ENCODE measurements at regions not wholly inside any gene's neighbourhood (a gene's known extent, or its start where the extent isn't known, plus 50 kb on each side); places are given as distances from the start of the nearest gene placed in this dataset.
"Not testable (repeated sequence)": the region's sequence is repeated elsewhere in the genome, so short reads cannot be mapped to it uniquely, and the experiment has no call there.

DNA sequence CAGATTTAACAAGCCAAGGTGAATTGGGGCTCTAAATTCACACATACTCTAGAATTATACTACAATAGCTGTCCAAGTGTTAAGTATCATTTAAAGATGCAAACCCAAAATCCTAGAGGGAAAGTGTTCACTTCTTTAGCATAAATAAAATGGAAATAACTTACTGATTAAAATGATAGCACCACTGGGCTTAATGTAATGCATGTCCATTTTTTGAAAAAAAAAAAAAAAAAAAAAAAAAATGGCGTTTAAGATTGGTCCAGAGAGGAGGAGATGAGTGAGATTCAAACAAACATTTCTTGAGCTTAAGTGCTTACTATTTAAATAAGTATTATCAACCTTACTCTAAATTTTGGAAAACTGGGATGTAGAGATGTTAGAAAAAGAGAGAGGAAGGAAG is 251.5 kb upstream of the CWC22 start:
- no peak for DNase-seq

DNA sequence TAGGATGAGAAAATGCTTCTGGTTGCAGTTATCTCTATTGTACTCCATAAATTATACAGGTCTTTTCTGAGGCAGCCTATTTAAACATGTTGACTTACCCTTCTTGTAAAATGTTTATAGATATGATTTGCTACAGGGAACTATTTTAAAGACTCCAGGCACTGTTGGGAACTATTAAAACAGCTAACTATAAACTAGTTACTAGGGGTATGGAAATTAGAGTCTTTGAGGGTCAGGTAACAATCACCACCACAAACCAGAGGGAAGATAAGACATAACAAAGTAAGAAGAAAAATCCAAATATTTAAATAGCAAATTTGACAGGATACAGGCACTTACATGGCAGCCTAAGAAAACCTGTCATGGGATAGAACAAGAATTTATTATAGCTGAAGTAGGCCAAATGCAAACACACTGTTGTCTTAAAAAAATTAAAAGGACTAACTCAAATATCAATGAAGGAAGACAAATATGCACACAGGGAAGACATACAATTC is 251.0 kb upstream of the CWC22 start:
- DNase-seq: no peak

DNA sequence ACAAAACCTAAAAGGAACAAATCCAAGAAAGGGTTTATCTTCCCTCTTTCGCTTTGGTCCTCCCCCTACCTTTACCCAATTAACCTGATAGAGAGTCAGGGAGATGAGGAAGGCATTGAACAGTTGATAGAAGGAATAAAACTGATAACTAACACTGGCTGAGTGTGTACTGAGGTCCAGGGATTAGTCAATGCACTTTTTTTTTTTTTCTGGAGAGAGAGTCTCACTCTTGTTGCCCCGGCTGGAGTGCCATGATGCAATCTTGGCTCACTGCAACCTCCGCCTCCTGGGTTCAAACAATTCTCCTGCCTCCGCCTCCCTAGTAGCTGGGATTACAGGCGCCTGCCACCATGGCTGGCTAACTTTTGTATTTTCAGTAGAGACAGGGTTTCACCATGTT is 250.2 kb upstream of the CWC22 start:
- DNase-seq: no peak

DNA sequence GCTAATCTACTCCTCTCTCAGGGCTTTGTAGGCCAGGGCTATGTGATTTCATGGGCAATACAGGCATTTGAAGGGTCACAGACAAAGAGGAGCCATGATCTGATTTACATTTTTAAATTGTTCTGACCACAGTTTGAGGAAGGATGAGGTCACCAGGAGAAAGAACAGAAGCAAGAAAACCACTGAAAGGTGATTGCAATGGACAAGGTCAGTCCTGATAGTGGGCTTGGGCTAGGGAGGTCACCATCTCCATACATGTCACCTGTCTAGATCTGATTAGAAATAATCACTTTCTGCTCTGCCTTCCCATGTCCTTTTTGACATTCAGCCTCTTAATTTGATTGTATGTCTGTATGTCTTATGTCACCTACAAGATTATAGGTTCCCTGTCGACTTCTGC is 248.9 kb upstream of the CWC22 start:
- DNase-seq: no peak

DNA sequence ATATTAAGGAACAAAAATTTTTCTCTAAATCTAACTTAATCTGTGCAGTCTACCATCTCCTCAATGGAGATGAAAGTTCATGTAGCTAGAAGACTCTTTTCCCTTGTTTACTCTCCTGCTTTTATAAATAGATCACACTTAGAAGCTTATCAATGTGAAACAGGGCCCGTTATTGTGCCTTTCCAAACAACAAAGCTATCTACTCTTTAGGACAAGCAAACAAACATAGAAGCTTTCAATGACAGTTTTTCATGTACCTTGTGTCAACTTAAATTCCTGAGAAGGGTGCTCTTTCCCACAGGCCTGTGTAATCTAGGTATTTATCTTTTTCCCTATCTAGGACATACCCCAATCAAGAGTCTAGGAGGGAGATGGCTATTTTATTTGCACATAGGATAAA is 247.8 kb upstream of the CWC22 start:
- no peak for DNase-seq

DNA sequence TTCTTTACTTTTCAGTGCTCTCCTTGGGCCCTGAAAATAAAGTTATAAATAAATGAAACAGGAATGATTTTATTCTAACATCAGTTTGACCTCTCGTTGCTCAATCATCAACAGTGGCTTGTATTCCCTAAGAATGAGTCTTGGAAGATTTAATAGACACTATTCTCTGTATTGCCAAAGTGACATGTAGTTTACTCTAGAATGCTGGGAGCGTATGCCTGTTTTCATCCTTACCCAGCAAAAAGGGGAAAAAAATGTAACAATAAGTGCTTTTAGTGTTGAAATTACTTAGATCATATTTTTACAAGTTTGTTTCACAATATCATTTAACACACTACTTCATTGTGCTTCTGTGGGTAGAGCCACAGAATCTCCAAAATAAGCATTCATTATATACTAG is 240.6 kb upstream of the CWC22 start:
- no peak for DNase-seq

DNA sequence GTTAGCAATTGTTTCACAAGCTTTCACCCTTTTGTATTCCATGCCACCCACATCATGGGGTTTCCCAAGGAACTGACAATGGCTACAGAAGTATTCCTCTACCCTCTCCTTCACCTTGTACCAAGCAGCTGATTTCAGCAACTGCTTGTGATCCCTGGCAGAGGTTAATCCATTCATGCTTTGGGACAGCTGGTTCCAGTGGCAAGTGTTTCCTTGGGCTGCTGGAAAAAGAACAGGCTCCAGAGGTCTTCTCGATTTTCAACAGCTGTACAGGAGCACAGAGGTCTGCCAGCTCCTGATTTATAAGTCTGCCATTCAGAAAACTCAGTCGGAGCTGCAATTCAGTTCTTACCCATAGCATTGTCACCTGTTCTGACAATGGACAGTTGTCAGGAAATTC is 239.2 kb upstream of the CWC22 start:
- DNase-seq: no peak

DNA sequence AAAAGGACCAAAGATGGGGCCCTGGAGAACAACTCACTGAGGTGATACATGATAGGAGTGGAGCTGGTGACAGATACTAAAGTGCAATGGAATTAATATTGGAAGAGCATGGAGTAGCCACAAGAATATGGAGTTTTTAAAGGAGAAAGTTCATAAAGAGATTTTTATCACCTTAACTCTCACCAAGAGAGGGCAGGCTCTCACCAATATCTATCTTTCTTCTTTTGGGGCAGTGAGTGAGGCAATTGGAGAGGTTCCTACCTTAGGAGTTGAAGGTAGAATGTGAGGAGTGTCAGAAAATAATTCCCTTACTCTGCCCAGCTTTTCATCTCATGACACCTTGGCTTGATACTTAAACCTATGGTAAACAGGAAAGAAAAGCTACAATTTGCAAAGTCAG is 233.7 kb upstream of the CWC22 start:
- DNase-seq: no peak

DNA sequence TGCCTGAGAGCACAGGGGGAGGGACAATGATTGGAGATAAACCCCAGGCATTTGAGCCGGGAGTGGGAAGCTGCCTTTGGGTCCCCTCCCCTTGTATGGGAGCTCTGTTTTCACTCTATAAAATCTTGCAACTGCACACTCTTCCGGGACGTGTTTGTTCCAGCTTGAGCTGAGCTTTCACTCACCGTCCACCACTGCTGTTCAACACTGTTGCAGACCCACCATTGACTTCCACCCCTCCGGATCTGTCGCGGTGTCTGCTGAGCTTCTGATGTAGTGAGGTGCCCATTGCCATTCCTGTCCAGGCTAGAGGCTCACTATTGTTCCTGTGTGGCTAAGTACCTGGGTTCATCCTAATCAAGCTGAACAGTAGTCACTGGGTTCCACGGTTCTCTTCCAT is 231.6 kb upstream of the CWC22 start:
- DNase-seq: no peak

DNA sequence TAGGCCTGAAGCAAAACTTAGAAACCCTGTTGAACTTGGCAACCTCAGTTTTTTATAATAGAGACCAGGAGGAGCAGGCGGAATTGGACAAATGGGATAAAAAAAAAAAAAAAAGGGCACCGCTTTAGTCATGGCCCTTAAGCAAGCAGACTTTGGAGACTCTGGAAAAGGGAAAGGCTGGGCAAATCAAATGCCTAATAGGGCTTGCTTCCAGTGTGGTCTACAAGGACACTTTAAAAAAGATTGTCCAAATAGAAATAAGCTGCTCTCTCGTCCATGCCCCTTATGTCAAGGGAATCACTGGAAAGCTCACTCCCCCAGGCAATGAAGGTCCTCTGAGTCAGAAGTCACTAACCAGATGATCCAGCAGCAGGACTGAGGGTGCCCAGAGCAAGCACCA is 229.0 kb upstream of the CWC22 start:
- not testable (repeated sequence) for DNase-seq

DNA sequence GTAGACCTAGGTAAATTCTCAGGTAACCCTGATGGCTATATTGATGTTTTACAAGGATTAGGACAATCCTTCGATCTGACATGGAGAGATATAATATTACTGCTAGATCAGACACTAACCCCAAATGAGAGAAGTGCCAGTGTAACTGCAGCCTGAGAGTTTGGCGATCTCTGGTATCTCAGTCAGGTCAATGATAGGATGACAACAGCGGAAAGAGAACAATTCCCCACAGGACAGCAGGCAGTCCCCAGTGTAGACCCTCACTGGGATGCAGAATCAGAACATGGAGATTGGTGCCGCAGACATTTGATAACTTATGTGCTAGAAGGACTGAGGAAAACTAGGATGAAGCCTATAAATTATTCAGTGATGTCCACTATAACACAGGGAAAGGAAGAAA is 228.4 kb upstream of the CWC22 start:
- DNase-seq: not testable (repeated sequence)

DNA sequence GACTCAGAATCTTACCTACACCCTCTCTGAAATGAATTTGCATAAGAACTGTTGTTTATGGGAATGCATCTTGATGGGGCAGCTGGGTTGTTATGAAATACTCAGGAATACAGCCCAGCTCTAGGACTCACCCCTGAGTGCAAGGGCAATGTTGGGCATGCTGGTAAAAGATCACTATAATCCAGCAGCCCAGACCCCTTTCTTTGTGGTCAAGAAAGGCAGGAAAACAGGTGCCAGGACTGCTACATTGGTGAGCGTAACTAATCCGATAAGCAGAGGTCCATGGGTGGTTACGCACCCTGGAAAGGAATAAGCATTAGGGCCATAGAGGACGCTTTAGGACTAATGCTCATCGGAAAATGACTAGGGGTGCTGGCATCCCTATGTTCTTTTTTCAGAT is 227.9 kb upstream of the CWC22 start:
- DNase-seq: not testable (repeated sequence)

DNA sequence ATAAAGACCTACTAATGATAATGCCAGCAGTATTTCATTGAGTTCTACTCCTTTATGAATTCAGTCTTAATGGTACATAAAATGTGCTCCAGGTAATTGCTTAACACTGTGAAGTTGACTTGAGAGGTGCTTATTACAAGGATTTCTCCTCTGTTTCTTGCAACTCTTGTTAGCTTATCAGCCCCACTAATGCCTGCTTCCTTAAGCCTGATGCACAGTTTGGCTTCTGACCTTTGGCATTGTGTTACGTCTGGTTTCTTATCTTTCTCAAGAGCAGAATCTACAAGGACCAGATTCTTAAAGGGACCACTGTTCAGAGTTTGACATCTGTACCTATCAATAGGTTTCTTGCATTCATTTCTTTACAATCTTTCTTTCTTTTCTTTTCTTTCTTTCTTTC is 223.9 kb upstream of the CWC22 start:
- no peak for DNase-seq

DNA sequence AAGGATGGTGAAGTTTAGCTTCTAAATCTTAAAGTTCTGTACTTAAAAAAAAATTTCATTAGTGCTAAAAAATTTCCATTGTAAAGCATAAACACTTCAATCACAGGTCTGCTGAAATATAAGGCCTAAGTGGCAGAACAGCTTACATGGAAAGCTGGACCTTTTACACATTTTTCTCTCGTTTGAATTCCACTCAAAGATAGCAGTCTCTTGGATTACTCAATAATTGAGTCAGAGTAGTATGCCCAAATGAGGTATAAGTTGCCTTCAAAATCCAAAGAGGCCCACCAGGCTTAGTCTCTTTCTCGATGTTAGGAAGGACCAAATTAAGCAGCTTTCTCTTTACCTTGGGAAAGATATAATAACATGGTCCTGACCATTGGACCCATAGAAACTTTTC is 220.4 kb upstream of the CWC22 start:
- no peak for DNase-seq

DNA sequence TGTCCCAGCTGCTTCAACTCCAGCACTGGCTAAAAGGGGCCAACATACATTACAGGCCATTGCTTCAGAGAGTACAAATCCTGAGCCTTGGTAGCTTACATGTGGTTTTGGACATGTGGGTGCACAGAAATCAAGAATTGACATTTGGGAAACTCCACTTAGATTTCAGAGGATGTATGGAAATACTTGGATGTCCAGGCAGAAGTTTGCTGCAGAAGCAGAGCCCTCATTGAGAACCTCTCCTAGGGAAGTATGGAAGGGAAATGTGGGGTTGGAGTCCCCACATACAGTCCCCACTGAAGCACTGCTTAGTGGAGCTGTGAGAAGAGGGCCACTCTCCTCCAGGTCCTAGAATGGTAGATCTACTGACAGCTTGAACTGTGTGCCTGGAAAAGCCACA is 218.0 kb upstream of the CWC22 start:
- no peak for DNase-seq

DNA sequence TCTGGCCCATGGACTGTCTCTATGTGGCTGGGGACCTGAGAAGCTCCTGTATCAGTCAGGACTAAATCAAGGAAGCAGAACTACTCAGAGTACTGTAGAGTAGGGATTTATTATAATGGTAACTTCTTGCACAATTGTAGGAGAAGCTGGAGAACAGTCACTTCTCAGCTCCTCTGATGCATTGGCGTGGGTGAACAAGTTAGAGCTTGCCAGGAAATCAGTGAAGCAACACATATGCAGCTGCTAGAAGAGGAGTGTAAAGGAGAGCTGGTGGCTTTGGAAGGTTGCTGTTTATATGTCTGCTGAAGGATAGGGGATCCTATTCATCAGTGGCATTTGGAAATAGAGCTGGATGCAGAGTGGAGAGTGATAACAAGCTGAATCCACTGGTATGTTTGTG is 215.5 kb upstream of the CWC22 start:
- DNase-seq: peak; percentile 31

DNA sequence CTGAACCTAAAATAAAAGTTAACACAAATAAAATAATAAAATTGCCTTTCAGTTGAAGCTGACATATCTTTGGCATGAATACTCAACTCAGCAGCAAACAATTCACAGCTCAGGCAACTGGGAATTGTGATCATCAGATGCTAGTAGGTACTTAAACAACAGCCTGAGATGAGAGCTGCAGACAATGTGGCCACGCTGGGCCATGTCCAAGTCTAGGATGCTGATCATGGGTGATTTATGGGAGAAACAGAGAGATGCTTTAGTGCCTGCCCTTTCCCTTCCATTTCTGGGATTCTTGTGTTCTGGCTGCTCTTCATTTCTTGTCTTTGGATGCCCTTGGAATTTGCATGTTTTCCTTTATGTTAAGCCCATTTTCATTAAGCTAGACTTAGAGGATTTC is 212.4 kb upstream of the CWC22 start:
- no peak for DNase-seq

DNA sequence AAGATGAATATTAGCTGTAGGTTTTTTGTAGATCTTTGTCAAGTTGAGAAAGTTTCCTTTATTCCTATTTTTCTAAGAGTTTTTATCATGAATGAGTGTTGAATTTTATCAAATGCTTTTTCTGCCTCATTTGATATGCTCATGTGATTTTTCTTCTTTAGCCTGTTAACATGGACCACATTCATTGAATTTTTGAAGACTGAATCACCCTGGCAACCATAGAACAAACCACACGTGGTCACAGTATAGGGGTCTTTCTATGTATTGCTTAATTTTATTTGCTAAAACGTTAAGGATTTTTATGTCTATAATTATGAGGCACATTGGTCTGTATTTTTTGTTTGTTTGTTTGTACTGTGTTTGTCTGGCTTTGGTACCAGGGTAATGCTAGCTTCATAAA is 201.7 kb upstream of the CWC22 start:
- no peak for DNase-seq

DNA sequence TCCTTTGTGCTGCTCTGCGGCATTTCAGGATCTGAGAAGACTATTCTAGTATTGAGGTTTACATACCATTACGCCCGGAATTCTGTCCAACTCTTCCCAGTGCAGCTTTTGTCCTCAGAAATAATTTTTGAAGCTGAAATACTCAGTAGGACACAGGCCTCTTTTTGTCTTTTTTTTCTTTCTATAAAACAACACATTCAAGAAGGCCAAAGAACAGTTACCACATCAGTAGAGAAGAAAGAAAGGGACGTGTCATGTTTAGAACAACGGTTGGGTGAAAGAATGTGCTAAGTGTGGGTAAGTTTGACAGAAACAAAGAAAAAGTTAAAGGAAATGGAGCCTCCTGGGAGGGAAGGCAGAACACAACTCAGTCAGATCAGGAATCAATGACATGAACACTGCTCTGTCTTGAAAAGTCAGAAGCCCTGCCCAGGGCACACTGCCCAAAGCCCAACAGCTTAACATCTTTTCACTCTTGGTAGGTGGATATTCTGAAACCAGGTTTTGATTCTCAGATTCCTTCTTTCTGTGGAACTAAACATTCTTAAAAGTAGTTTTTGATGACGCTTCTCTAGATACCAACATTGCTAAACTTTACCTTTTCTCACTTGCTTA is 198.6 kb upstream of the CWC22 start:
- DNase-seq: no peak

DNA sequence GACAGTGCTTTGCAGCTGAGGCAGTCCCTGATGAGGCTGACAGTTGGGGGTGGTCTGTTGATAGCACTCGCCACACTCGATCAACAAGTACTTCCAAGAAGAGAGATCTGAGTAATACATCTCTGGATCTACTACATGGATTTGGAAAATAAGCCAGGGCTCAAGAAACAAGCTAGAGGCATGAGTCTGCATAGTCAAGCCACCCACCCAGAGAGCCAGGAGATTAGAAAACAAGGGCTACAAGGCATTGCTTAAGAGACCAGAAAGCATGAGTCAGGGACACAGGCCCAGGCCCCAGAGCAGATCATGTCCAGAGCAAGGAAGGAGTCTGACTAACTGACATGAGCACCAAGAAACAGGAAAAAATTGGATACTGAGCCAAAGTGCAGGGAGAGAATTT is 196.9 kb upstream of the CWC22 start:
- DNase-seq: no peak

DNA sequence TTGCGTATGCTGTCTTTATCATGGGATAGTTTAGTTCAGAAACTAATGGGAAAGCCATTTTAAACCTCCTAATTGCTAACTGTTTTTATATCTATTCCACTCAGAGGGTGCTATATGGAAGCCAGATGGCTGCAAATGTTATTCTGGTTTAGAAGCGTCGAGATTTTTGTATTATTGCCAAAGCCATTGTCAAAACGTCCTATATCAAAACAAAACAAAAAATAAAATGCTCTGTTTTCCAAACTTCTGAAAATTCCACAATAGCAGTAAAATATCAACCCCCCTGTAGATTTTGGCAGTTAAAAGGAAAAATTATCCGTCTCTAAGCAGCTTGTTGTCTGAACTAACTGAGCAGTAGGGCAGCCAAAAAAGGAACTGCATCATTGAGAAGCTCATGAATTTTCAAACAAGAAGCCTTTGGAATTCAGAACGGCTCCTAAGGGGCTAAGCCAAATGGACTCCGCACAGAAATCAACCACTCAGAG is 195.4 kb upstream of the CWC22 start:
- DNase-seq: peak; percentile 55

DNA sequence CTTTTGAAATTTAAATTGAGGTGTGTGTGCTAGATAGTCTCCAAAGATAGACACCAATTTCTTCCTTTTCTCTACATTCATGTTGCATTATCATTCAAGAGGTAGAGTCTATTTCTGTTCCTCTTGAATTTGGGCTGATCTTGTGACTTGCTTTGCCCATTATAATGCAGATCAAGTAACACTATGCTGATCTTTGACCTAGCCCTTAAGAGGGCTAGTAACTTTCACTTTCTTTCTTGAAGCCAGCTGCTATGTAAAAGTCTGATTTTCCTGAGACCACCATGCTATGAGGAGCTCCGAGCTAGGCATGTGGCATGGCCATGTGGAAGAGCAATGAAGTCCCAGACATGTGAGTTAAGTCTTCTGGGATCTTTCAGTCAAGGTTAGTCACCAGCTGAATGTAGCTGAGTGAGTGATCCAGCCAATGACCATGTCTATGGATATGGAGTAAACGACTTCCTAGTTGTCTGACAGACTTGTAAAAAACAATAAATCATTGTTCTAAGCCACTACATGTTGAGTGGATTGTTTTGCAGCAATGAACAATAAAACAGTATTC is 189.4 kb upstream of the CWC22 start:
- no peak for DNase-seq

DNA sequence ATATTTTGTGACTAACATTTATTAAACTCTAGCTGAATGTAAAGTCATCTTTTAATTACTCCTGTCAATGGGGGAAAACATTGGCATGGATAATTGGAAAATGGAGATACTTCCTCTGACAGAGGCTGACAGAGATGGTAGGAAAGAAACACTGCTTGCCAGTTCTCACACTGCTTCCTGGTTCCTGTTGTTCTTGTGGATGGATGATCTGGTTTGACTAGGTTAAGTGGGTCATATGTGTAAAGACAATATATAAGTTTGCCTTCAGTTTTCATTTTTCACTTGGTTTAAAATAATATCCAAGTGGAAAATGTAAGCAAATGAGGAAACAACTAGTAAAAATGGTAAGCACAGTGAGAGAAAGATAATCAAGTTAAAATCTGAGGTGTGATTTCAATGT is 188.8 kb upstream of the CWC22 start:
- no peak for DNase-seq

DNA sequence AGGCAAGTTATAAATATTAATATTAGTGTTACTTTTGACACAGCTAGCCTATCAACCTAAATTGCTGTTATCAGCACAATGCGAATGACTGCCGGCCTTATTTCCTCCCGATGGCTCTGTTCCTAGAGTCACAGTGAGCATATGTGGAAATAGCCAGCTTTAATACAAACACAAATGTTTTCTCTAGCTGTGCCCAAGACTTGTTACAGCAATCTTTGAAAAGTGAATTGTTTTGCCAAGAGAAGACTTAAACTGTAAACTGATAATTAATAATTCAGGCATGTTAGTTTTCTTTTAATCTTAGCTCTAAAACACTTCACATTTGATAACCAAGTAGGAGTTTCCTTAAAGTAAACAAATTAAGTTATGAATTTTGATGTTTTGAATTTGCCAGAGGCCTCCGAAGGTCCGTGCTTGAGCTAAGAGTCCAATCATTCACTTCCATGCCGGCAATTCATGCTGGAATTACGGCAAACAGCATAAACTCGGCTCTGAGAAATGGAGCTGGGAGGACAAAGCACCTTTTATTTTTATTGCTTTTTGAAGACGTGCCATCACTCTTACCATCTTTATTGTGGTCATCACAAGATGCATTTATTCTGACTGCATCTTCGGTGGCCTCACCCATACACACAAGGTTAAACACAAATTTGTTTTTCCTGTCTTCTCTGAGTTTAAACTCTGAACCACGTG is 184.5 kb upstream of the CWC22 start:
- DNase-seq: no peak

DNA sequence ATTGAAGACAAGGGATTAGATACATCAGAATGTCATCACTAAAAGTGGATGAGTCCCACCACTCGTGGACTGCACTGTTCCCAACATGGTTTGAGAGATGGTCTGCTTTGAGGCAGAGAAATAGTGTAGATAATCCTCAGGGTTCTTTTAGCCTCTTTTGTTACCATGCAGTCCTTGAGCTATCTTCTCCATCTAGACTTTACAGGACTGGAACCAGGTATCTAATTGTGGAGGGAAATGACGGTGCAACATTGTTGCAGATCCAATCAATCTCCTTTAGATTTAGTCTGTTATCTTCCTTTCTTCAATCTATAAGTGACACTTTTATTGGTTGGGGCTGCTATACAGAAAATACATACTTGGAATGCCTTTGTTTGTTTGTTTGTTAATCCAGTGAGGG is 183.8 kb upstream of the CWC22 start:
- no peak for DNase-seq
